ENCODE measurements at regions not wholly inside any gene's neighbourhood (a gene's known extent, or its start where the extent isn't known, plus 50 kb on each side); places are given as distances from the start of the nearest gene placed in this dataset.

- Histone ChIP-seq H3K36me3 (no peaks in the 10 kb centered on the region), H3K4me1 (no peaks in the 10 kb centered on the region), H3K27me3 (no peaks in the 10 kb centered on the region), H3K27ac (no peak overlapping the region), H3K4me3 (no peak overlapping the region), H3K9me3 (no peaks in the 10 kb centered on the region)
- TF ChIP-seq, protein P1, sequence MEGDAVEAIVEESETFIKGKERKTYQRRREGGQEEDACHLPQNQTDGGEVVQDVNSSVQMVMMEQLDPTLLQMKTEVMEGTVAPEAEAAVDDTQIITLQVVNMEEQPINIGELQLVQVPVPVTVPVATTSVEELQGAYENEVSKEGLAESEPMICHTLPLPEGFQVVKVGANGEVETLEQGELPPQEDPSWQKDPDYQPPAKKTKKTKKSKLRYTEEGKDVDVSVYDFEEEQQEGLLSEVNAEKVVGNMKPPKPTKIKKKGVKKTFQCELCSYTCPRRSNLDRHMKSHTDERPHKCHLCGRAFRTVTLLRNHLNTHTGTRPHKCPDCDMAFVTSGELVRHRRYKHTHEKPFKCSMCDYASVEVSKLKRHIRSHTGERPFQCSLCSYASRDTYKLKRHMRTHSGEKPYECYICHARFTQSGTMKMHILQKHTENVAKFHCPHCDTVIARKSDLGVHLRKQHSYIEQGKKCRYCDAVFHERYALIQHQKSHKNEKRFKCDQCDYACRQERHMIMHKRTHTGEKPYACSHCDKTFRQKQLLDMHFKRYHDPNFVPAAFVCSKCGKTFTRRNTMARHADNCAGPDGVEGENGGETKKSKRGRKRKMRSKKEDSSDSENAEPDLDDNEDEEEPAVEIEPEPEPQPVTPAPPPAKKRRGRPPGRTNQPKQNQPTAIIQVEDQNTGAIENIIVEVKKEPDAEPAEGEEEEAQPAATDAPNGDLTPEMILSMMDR (IDR thresholded peaks at IDR 0.05) = no peak
- intact Hi-C loops (cut with DNase I) = no loop called here
- DNase-seq (no peak), ATAC-seq (no peak)
Measured at GRCh38 chr2:12251749-12252148, 465.0 kb upstream of the TRIB2 start.

- TF ChIP-seq, protein P1 (IDR thresholded peaks at IDR 0.05) = no peak
- no peak overlapping the region for H3K27ac ChIP-seq
- no peak overlapping the region for H3K4me3 ChIP-seq
- H3K27me3 ChIP-seq = no peaks in the 10 kb centered on the region
- H3K4me1 ChIP-seq = no peaks in the 10 kb centered on the region
- ATAC-seq (no peak), DNase-seq (no peak)
- intact Hi-C loops (cut with DNase I) = no loop called here
- no peaks in the 10 kb centered on the region for H3K9me3 ChIP-seq
- H3K36me3 ChIP-seq = no peaks in the 10 kb centered on the region
Measured at GRCh38 chr2:12253167-12253778, 463.5 kb upstream of the TRIB2 start.

GRCh38 chr2:12254280-12254860, 462.4 kb upstream of the TRIB2 start:
- Histone ChIP-seq H3K4me3 (no peak overlapping the region), H3K27ac (no peak overlapping the region), H3K36me3 (no peaks in the 10 kb centered on the region), H3K9me3 (no peaks in the 10 kb centered on the region), H3K27me3 (no peaks in the 10 kb centered on the region), H3K4me1 (no peaks in the 10 kb centered on the region)
- no peak for DNase-seq
- ATAC-seq = no peak
- TF ChIP-seq, protein P1 (IDR thresholded peaks at IDR 0.05) = no peak
- intact Hi-C loops (cut with DNase I) = no loop called here

DNA sequence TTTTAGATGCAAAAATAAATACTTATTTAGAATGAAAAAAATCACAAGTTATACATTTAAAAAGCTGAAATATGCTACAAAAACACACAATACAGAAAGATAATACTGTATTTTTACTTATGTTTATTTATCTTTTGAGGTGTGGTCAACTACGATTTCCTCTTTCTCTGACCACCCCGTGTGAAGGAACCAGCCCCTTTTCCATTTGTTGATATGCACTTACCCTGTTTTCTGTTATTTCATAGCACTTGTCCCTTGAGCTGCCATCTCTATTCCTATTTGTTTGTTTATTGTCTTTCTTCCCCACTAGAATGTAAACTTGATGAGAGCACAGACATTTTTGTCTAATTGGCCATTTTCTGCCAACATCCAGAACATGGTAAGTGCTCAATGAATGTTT, 460.5 kb upstream of the TRIB2 start:
- Histone ChIP-seq H3K36me3 (no peaks in the 10 kb centered on the region), H3K27me3 (no peaks in the 10 kb centered on the region), H3K4me1 (no peaks in the 10 kb centered on the region), H3K27ac (no peak overlapping the region), H3K9me3 (no peaks in the 10 kb centered on the region), H3K4me3 (no peak overlapping the region)
- ATAC-seq (no peak), DNase-seq (no peak)
- TF ChIP-seq, protein P1 (IDR thresholded peaks at IDR 0.05) = no peak
- intact Hi-C loops (cut with DNase I) = no loop called here

DNA sequence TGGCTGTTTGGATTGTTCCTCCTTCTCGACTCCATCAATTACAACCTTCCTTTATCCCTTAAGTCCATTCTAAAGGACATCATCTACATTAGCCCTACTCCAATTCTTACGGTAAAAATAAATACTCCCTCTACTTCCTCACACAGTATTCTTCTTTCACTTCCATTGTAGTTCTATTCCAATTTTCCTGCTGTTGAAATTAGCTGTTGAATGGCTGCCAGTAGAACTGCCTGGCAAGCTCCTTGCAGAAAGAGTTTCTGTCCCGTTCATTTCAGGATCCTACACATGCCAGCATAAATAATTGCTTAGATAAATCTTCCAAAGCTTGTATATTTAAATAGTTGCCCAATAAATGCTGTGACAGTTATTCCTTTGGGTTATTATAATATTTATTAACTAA, 459.3 kb upstream of the TRIB2 start:
- peak in 1 of 4 donors; percentile 45 for DNase-seq
- intact Hi-C loops (cut with DNase I) = no loop called here
- ATAC-seq = no peak
- H3K27me3 ChIP-seq = no peaks in the 10 kb centered on the region
- no peaks in the 10 kb centered on the region for H3K9me3 ChIP-seq
- H3K4me1 ChIP-seq = no peaks in the 10 kb centered on the region
- H3K4me3 ChIP-seq = no peak overlapping the region
- H3K27ac ChIP-seq = no peak overlapping the region
- TF ChIP-seq, protein P1 (IDR thresholded peaks at IDR 0.05) = no peak
- H3K36me3 ChIP-seq = no peaks in the 10 kb centered on the region

Data from left lung (tissue), 4 donors.